Psoas muscle (tissue), 7 donors: ENCODE measurements at regions not wholly inside any gene's neighbourhood (a gene's known extent, or its start where the extent isn't known, plus 50 kb on each side); places are given as distances from the start of the nearest gene placed in this dataset.

Source experiments
- ATAC-seq, 4 donors: fragments of 200-7000 bp; cut with Tn5 transposase; one replicate each; pipeline ENCODE4 v1.9.1; 2020; ENCODE audit warnings: moderate library complexity in 3 of 4, mild to moderate bottlenecking in 2 of 4
- DNase-seq, 2 donors: peaks; one replicate each; pipeline ENCODE4 v3.0.0-alpha.2; 2020
- H3K27ac ChIP-seq: fragments of 200-600 bp; one replicate; pipeline ENCODE4 v1.8.0; 2022
- H3K27me3 ChIP-seq, 3 donors: fragments of 200-600 bp in 1 of 3; one replicate each; pipeline versions ENCODE4 v1.6.1 to v1.8.0; 2013 to 2022; ENCODE audit warnings: low read length in 2 of 3, mild to moderate bottlenecking in 2 of 3, moderate library complexity in 1 of 3; ENCODE audit not compliant: insufficient read depth in 3 of 3
- H3K36me3 ChIP-seq, 2 donors: fragments of 200-600 bp in 1 of 2; one replicate each; pipeline versions ENCODE4 v1.6.1 to v1.8.0; 2013 to 2022; ENCODE audit warnings: low read depth in 1 of 2, mild to moderate bottlenecking in 1 of 2, moderate library complexity in 1 of 2; ENCODE audit not compliant: insufficient read depth in 1 of 2
- H3K4me1 ChIP-seq: fragments of 200-600 bp; one replicate; pipeline ENCODE4 v1.8.0; 2022
- H3K4me3 ChIP-seq: fragments of 200-600 bp; one replicate; pipeline ENCODE4 v1.8.0; 2022; ENCODE audit warnings: mild to moderate bottlenecking
- H3K9me3 ChIP-seq: fragments of 200-600 bp; one replicate; pipeline ENCODE4 v1.8.0; 2022
- WGBS, 3 donors: extraction: QIAGEN DNeasy Blood & Tissue Kit; methylation state at CpG; one replicate each; pipeline versions ENCODE4 v1.1.6 to v1.1.7; 2013; 5-methylcytosine and 5-hydroxymethylcytosine counted together
- intact Hi-C, 2 donors: fragments of 100-400 bp; cut with DNase I; formaldehyde crosslinking; loops; one replicate each; pipeline versions ENCODE4 v1.11.0 to v1.14.2; 2022
- TF ChIP-seq, protein P1 (sequence below): fragments of 200-600 bp; IDR thresholded peaks from one replicate; pipeline ENCODE4 v1.8.0; 2022; ENCODE audit warnings: antibody characterized with exemption
- donor health status: healthy with polysubstance abuse.
- donor health status: DM: no; HTN: no; CAD: no; lungs with moderate emphysema.
- donor health status: Bipolar disorder and iron deficiency.
- donor health status: healthy.
- donor health status: DM: yes; HTN: yes; CAD: no.
- donor health status: DM: no; HTN: no; CAD: no.
- donor health status: DM: yes; HTN: yes; CAD: no.

DNA sequence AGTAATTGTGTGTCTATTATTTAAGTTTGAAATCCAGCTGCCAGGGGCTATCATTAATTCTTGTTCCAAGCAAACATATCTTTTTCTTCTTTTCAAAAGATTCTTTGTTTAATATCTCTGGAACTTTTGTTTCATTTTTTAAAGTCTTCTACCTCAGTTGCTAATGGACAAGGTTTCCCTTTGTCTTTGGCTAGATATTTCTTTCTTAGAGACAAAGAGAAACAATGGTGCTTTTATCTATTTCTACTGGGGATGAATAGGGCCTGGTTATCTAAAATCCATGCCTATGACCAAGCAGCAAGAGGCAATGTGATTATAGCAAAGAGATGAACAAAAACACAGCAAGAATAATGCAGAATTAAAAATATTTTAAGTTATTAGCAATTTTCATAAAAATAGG, 661.3 kb upstream of the KLF12 start:
- no peak for ATAC-seq
- Histone ChIP-seq H3K9me3 (peaks cover 3% of the 10 kb centered on the region), H3K4me1 (no peaks in the 10 kb centered on the region), H3K27me3 (no peaks in the 10 kb centered on the region), H3K36me3 (no peaks in the 10 kb centered on the region), H3K4me3 (no peak overlapping the region), H3K27ac (no peak overlapping the region)
- intact Hi-C loops, result no loop called here
- no peak for DNase-seq
- TF ChIP-seq, protein P1, sequence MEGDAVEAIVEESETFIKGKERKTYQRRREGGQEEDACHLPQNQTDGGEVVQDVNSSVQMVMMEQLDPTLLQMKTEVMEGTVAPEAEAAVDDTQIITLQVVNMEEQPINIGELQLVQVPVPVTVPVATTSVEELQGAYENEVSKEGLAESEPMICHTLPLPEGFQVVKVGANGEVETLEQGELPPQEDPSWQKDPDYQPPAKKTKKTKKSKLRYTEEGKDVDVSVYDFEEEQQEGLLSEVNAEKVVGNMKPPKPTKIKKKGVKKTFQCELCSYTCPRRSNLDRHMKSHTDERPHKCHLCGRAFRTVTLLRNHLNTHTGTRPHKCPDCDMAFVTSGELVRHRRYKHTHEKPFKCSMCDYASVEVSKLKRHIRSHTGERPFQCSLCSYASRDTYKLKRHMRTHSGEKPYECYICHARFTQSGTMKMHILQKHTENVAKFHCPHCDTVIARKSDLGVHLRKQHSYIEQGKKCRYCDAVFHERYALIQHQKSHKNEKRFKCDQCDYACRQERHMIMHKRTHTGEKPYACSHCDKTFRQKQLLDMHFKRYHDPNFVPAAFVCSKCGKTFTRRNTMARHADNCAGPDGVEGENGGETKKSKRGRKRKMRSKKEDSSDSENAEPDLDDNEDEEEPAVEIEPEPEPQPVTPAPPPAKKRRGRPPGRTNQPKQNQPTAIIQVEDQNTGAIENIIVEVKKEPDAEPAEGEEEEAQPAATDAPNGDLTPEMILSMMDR, result no peak

DNA sequence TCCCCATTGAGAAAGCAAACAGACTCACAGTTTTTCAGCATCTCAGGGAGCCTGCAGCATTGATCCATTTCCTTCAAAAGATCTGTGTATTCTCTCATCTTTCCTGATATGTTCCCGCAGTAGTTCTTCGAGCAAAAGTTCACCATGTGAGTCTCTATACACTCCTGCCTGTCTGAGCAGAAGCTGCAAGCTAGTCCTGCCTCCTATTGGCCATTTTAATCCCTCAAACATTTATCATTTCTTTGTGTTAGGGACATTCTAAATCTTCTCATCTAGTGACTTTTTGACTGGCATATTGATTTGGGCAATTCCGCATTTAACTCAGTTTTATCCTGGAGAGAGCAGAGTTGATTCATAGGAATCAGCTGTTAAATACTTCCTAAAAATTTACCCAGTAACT, 660.4 kb upstream of the KLF12 start:
- TF ChIP-seq, protein P1, result no peak
- 93 to 96% (median 94%) methylated on average over 3 of the region's 3 CpGs for WGBS, 3 donors
- intact Hi-C loops, result no loop called here

DNA sequence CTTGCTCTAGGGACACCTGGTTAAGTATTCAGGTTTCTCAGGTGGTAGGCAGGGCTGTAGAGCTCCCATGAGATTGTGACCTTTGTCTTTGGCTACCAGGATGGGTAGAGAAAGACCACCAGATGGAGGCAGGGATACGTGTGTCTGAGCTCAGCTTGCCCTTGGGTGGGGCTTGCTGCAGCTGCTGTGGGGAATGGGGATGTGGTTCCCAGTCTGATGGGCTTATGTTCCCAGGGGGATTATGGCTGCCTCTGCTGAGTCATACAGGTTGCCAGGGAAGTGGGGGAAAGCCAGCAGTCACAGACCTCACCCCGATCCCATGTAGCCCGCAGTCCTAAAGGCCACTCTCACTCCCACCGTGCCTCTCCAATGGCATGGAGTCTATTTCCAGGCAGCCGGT, 659.9 kb upstream of the KLF12 start:
- peaks cover 7% of the 10 kb centered on the region for H3K9me3 ChIP-seq
- intact Hi-C loops, result no loop called here
- H3K27ac ChIP-seq, result no peak overlapping the region
- 82 to 93% (median 87%) methylated on average over 5 of the region's 5 CpGs for whole genome bisulfite sequencing, 3 donors
- H3K36me3 ChIP-seq, result no peaks in the 10 kb centered on the region
- no peak overlapping the region for H3K4me3 ChIP-seq
- H3K4me1 ChIP-seq, result no peaks in the 10 kb centered on the region
- DNase-seq (no peak), ATAC-seq (no peak)
- H3K27me3 ChIP-seq, result no peaks in the 10 kb centered on the region
- TF ChIP-seq, protein P1, result no peak

More for the DNA sequence above, 660.4 kb upstream of the KLF12 start:
- ATAC-seq, result no peak
- no peak overlapping the region for H3K27ac ChIP-seq
- H3K9me3 ChIP-seq, result peaks cover 7% of the 10 kb centered on the region
- no peaks in the 10 kb centered on the region for H3K27me3 ChIP-seq
- no peaks in the 10 kb centered on the region for H3K36me3 ChIP-seq
- DNase-seq, result no peak
- H3K4me3 ChIP-seq, result no peak overlapping the region
- H3K4me1 ChIP-seq, result no peaks in the 10 kb centered on the region

DNA sequence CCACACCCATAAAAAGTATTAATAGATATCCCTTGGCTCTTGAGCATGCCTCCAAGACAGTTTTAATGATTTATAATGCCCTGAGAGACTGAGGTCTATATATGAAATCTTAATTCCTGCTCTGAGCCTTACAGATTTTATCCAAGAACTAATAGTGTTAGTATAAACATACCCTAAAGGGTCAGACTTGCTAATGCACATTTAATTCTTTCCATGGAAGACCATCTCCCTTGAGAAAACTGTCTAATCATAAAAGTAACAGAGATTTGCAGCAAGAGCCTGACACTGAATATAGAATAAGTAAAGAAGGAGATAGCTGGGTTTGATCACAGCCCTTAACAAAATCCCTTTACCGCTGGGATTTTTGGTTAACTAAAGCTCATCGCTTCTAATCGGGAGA, 650.8 kb upstream of the KLF12 start:
- ATAC-seq, result no peak
- no peak for DNase-seq
- H3K4me1 ChIP-seq, result no peaks in the 10 kb centered on the region
- intact Hi-C loops, result no loop called here
- WGBS, 3 donors, result 78 to 81% (median 79%) methylated on average over 3 of the region's 3 CpGs
- H3K4me3 ChIP-seq, result no peak overlapping the region
- no peaks in the 10 kb centered on the region for H3K27me3 ChIP-seq
- TF ChIP-seq, protein P1, result no peak
- H3K9me3 ChIP-seq, result no peaks in the 10 kb centered on the region
- H3K27ac ChIP-seq, result no peak overlapping the region
- no peaks in the 10 kb centered on the region for H3K36me3 ChIP-seq

DNA sequence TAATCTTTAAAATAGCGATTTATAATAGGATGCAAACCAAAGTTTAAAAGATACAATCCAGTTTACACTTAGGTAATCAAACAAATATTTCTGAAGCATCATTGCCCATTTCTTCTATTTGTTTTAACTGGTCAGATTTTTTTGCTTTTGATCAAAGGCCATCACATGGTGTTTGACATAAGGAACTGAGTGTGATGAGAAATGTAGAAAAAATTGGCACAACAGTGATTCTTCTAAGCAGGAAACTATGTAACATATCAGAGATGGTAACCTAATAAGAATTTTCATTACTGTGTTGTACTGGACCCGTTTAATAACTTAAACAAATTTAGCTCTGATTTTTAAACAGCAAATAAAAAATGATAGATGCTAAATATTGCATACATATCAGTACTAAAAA, 644.7 kb upstream of the KLF12 start:
- WGBS, 3 donors, result 82% methylated on average over 2 of the region's 2 CpGs
- intact Hi-C loops, result no loop called here
- no peak overlapping the region for H3K27ac ChIP-seq
- no peaks in the 10 kb centered on the region for H3K36me3 ChIP-seq
- H3K9me3 ChIP-seq, result no peaks in the 10 kb centered on the region
- no peaks in the 10 kb centered on the region for H3K4me1 ChIP-seq
- H3K4me3 ChIP-seq, result no peak overlapping the region
- DNase-seq, result no peak
- no peak for ATAC-seq
- H3K27me3 ChIP-seq, result no peaks in the 10 kb centered on the region
- TF ChIP-seq, protein P1, result no peak
